K562 (cell line): ENCODE measurements at regions not wholly inside any gene's neighbourhood (a gene's known extent, or its start where the extent isn't known, plus 50 kb on each side); places are given as distances from the start of the nearest gene placed in this dataset.

Experiments
- ATAC-seq: fragments of 200-7000 bp; cut with Tn5 transposase; 3 replicates; pipeline ENCODE4 v1.9.1; 2020; ENCODE audit warnings: moderate library complexity
- BruUV-seq: library from RNA; stranded (reverse); fragments of 400-500 nt; replicated peaks from 2 replicates; lab custom pipeline; 2021; lab: Mats Ljungman, UMichigan
- CTCF ChIA-PET: fragments of 300-600 bp; formaldehyde crosslinking; extraction: SDS; loops from one replicate; lab custom pipeline; 2021; ENCODE audit warnings: low intra/inter-chr PET ratio; lab: Yijun Ruan, JAX
- POLR2A ChIA-PET: fragments of 300-600, 350-650 bp; sonication (Branson Sonifier 250); formaldehyde crosslinking; extraction: SDS; loops from one replicate; lab custom pipeline; 2021; ENCODE audit warnings: antibody characterized with exemption, inconsistent platforms; lab: Yijun Ruan, JAX
- DNase-seq, 4 experiments: peaks; one replicate each; pipeline versions ENCODE4 v3.0.0 to v3.0.0-alpha.2; 2011 to 2018; ENCODE audit warnings: low spot score in 3 of 4, mixed read lengths in 3 of 4; ENCODE audit errors: extremely low read depth in 1 of 4
- FAIRE-seq: peaks from 2 replicates; lab custom pipeline; 2011; peaks lifted over from hg19 to GRCh38; lab: Jason Lieb, UNC
- H2AFZ ChIP-seq: 2 replicates; pipeline ENCODE4 v1.6.0; 2011; ENCODE audit warnings: low read depth, low read length, control low read depth, inconsistent platforms
- H3K27ac ChIP-seq: fragments of 200-600 bp; 3 replicates; pipeline ENCODE4 v1.8.0; 2011; ENCODE audit warnings: low read depth, mild to moderate bottlenecking, control low read depth, inconsistent platforms, low read length, moderate library complexity, mixed read lengths; ENCODE audit errors: extremely low read depth
- H3K27me3 ChIP-seq, 2 experiments: fragments of 300-600 bp in 1 of 2; 2 replicates in 1 of 2; 3 replicates in 1 of 2; pipeline versions ENCODE4 v1.6.0 to v1.8.0; 2011; ENCODE audit warnings: inconsistent platforms in 2 of 2, low read length in 2 of 2, mild to moderate bottlenecking in 1 of 2, mixed read lengths in 1 of 2, moderate library complexity in 1 of 2; ENCODE audit not compliant: control insufficient read depth in 2 of 2, insufficient read depth in 2 of 2
- H3K36me3 ChIP-seq: fragments of 300-600 bp; 3 replicates; pipeline ENCODE4 v1.8.0; 2011; ENCODE audit warnings: mild to moderate bottlenecking, low read length, inconsistent platforms; ENCODE audit not compliant: control insufficient read depth, insufficient read depth
- H3K4me1 ChIP-seq, 2 experiments: fragments of 200-600 bp in 1 of 2; replicated peaks in 1 of 2; 2 replicates in 1 of 2; 3 replicates in 1 of 2; pipeline versions ENCODE4 v1.5.1 to v1.8.0; 2011; ENCODE audit warnings: inconsistent platforms in 2 of 2, low read length in 2 of 2, mild to moderate bottlenecking in 1 of 2, mixed read lengths in 1 of 2, moderate library complexity in 1 of 2; ENCODE audit not compliant: control insufficient read depth in 2 of 2, insufficient read depth in 2 of 2
- H3K4me2 ChIP-seq: 2 replicates; pipeline ENCODE4 v1.6.1; 2011; ENCODE audit warnings: low read length, control low read depth, inconsistent platforms, mixed read lengths; ENCODE audit not compliant: insufficient read depth
- H3K4me3 ChIP-seq: fragments of 200-600 bp; sonication (generic), shearing (Covaris generic); 2 replicates; pipeline ENCODE4 v1.5.1; 2016; ENCODE audit warnings: control low read depth, inconsistent platforms
- H3K79me2 ChIP-seq: fragments of 200-600 bp; 3 replicates; pipeline ENCODE4 v1.8.0; 2011; ENCODE audit warnings: low read length, inconsistent platforms; ENCODE audit not compliant: control insufficient read depth, insufficient read depth
- H3K9ac ChIP-seq, 2 experiments: 2 replicates each; pipeline versions ENCODE4 v1.6.0 to v1.6.1; 2011; ENCODE audit warnings: low read depth in 2 of 2, low read length in 2 of 2, control low read depth in 1 of 2, inconsistent platforms in 1 of 2, mild to moderate bottlenecking in 1 of 2, mixed read lengths in 1 of 2; ENCODE audit not compliant: insufficient read depth in 1 of 2
- H3K9me1 ChIP-seq: one replicate; pipeline ENCODE4 v1.6.0; 2011; ENCODE audit warnings: inconsistent platforms, mild to moderate bottlenecking, low read length, moderate library complexity; ENCODE audit not compliant: control insufficient read depth, insufficient read depth
- H3K9me3 ChIP-seq: replicated peaks from 2 replicates; pipeline ENCODE4 v1.5.1; 2011; ENCODE audit warnings: low read depth, low read length, inconsistent platforms; ENCODE audit not compliant: control insufficient read depth, insufficient read depth
- H4K20me1 ChIP-seq: replicated peaks from 2 replicates; pipeline ENCODE4 v1.6.1; 2011; ENCODE audit warnings: low read length, inconsistent platforms, mixed read lengths; ENCODE audit not compliant: control insufficient read depth, insufficient read depth
- ATF1 ChIP-seq, 2 experiments: fragments of 450-650 bp in 1 of 2; IDR thresholded peaks; 2 replicates each; pipeline ENCODE4 v1.6.1; 2016; ENCODE audit warnings: missing compliant biosample characterization in 1 of 2, missing genetic modification characterization in 1 of 2
- CREM ChIP-seq: IDR thresholded peaks from 2 replicates; pipeline ENCODE4 v1.6.1; 2014; ENCODE audit warnings: antibody characterized with exemption, low read depth
- ELF1 ChIP-seq: fragments of 200-800 bp; sonication (Bioruptor generic); IDR thresholded peaks from 2 replicates; pipeline ENCODE4 v1.6.1; 2016; ENCODE audit warnings: missing genetic modification characterization, missing compliant biosample characterization
- HCFC1 ChIP-seq: IDR thresholded peaks from 2 replicates; pipeline ENCODE4 v1.6.1; 2012; ENCODE audit warnings: low read depth, low read length, improper control_type of control experiment
- ILF3 ChIP-seq: fragments of 450-650 bp; IDR thresholded peaks from 2 replicates; pipeline ENCODE4 v1.6.1; 2018; ENCODE audit warnings: antibody characterized with exemption, mild to moderate bottlenecking, moderate library complexity, borderline replicate concordance
- NEUROD1 ChIP-seq: fragments of 150-350 bp; IDR thresholded peaks from 2 replicates; pipeline ENCODE4 v1.6.1; 2014; ENCODE audit warnings: borderline replicate concordance, low read length, low read depth; ENCODE audit not compliant: partially characterized antibody
- NR2C1 ChIP-seq, 2 experiments: fragments of 450-650 bp; IDR thresholded peaks; 2 replicates each; pipeline ENCODE4 v1.6.1; 2017; ENCODE audit warnings: mild to moderate bottlenecking in 2 of 2, antibody characterized with exemption in 1 of 2, inconsistent platforms in 1 of 2, missing compliant biosample characterization in 1 of 2, missing genetic modification characterization in 1 of 2
- POLR3G ChIP-seq: IDR thresholded peaks from 2 replicates; pipeline ENCODE4 v1.6.1; 2011; ENCODE audit not compliant: insufficient read length, insufficient replicate concordance; ENCODE audit errors: extremely low read depth
- PTBP1 ChIP-seq: fragments of 200-400 bp; formaldehyde crosslinking; IDR thresholded peaks from 2 replicates; pipeline ENCODE4 v1.6.1; 2017; ENCODE audit warnings: low read depth, low read length
- RAD51 ChIP-seq: fragments of 450-650 bp; IDR thresholded peaks from 2 replicates; pipeline ENCODE4 v1.7.1; 2016; ENCODE audit warnings: low read depth, mild to moderate bottlenecking, borderline replicate concordance
- USF2 ChIP-seq: sonication (generic); formaldehyde crosslinking; IDR thresholded peaks from 2 replicates; pipeline ENCODE4 v1.5.0; 2020; ENCODE audit warnings: missing genetic modification reagents
- ZBTB40 ChIP-seq, 2 experiments: fragments of 450-650 bp in 1 of 2; sonication (generic) in 1 of 2; formaldehyde crosslinking in 1 of 2; IDR thresholded peaks; 2 replicates each; pipeline versions ENCODE4 v1.7.1 to v1.9.0; 2016 to 2022; ENCODE audit warnings: inconsistent platforms in 1 of 2, mild to moderate bottlenecking in 1 of 2, missing genetic modification reagents in 1 of 2
- ZNF644 ChIP-seq: fragments of 200-800 bp; sonication (Bioruptor generic); IDR thresholded peaks from 2 replicates; pipeline ENCODE4 v1.6.1; 2016; ENCODE audit warnings: low read depth, missing genetic modification characterization, missing compliant biosample characterization
- WGBS: fragments of 100-300 bp; shearing (Covaris generic); methylation state at CpG from one replicate; pipeline ENCODE4 v1.1.6; 2016; ENCODE audit warnings: low coverage, mixed read lengths; ENCODE audit not compliant: insufficient coverage; ENCODE audit errors: missing lambda C conversion rate; 5-methylcytosine and 5-hydroxymethylcytosine counted together
- in situ Hi-C: fragments of 300-500 bp; cut with MboI; formaldehyde crosslinking; loops from 4 replicates; pipeline ENCODE4 v1.15.0; 2018; ENCODE audit warnings: inconsistent platforms, mixed read lengths
- intact Hi-C: fragments of 100-400 bp; cut with micrococcal nuclease; formaldehyde crosslinking; loops from 2 replicates; pipeline ENCODE4 v1.14.2; 2022

GRCh38 chr16:86261379-86261778 is 248.9 kb upstream of the FOXF1 start:
- Histone ChIP-seq H3K79me2 (no peaks in the 10 kb centered on the region), H3K9me3 (no peaks in the 10 kb centered on the region), H3K4me1 (no peaks in the 10 kb centered on the region), H3K4me3 (no peak overlapping the region), H3K9me1 (no peaks in the 10 kb centered on the region), H3K36me3 (no peaks in the 10 kb centered on the region), H3K9ac (no peak overlapping the region), H3K27me3 (no peaks in the 10 kb centered on the region), H4K20me1 (no peaks in the 10 kb centered on the region), H3K27ac (no peak overlapping the region), H2AFZ (peak overlapping the region; percentile 59; the same call in 1 of the 2 replicates), H3K4me2 (no peak overlapping the region)
- no TSS peak for BruUV-seq
- CTCF ChIA-PET = interaction anchor here (0.6 kb wide), 1 partner anchor 35 kb away, joined by 3 read pairs; no protein-coding TSS in a partner anchor
- FAIRE-seq = no peak
- no peak for ATAC-seq
- POLR2A ChIA-PET = no interaction called here
- WGBS = 0% methylated on average over 2 of the region's 2 CpGs
- intact Hi-C loops (no loop called here), in situ Hi-C loops (no loop called here)
- peak; percentile 22 to 90 (median 80) for DNase-seq
- peak; percentile 81 for TF ChIP-seq RAD51
- peak; percentile 84 for TF ChIP-seq ELF1
- peak; percentile 72 for TF ChIP-seq HCFC1
- TF ChIP-seq ZNF644 (tag) = no peak
- peak; percentile 92 for TF ChIP-seq USF2 (CRISPR knock-in tag)
- TF ChIP-seq CREM = 0 out of 2 replicates have a peak, but pooled peaks have one; percentile 40
- no peak for TF ChIP-seq PTBP1
- no peak for TF ChIP-seq ILF3
- TF ChIP-seq ATF1 (CRISPR knock-in tag; IDR thresholded peaks at IDR 0.05) = no peak
- TF ChIP-seq ATF1 (tag; IDR thresholded peaks at IDR 0.05) = peak; percentile 60; the same call in 1 of the 2 replicates
- TF ChIP-seq POLR3G = no peak
- TF ChIP-seq NEUROD1 = no peak
- TF ChIP-seq ZBTB40 (IDR thresholded peaks at IDR 0.05) = peak; percentile 83
- no peak for TF ChIP-seq ZBTB40 (CRISPR knock-in tag; IDR thresholded peaks at IDR 0.05)
- peak; percentile 90 for TF ChIP-seq NR2C1 (IDR thresholded peaks at IDR 0.05)
- TF ChIP-seq NR2C1 (tag; IDR thresholded peaks at IDR 0.05) = peak; percentile 96
